ENCODE measurements at regions not wholly inside any gene's neighbourhood (a gene's known extent, or its start where the extent isn't known, plus 50 kb on each side); places are given as distances from the start of the nearest gene placed in this dataset.
"Not testable (repeated sequence)": the region's sequence is repeated elsewhere in the genome, so short reads cannot be mapped to it uniquely, and the experiment has no call there.

DNA sequence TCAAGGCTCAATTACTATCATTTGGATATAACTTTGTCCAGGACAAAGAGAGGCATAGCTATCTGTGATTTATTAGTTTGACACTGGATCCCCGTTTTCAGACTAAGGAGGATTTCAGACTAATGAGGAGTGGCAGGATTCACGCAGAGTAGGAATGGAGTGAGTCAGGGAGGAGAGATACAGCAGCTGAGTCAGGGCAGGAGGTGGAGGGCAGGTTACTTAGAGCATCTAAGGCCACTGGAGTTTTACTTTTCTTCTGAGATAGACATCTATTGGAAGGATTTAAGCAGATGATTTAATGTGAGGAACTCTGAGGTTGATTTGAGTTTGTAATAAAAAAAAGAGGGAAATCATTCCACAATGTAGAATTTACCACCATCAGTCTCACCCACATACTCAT is 110.6 kb downstream of the RPIA start:
- H3K4me3 ChIP-seq (ENCODE audit: low read length); H3K9me3 ChIP-seq (ENCODE audit: control insufficient read depth, insufficient read depth, low read length); H3K4me1 ChIP-seq (ENCODE audit: control insufficient read depth, low read length); H3K9me2 ChIP-seq (replicated peaks; ENCODE audit: control insufficient read depth, low read length); H4K20me1 ChIP-seq (ENCODE audit: control insufficient read depth, insufficient read depth, low read depth, low read length); H3K79me2 ChIP-seq (ENCODE audit: control insufficient read depth, low read length); H3K36me3 ChIP-seq (ENCODE audit: control insufficient read depth, low read length); H3F3A ChIP-seq (ENCODE audit: control insufficient read depth, insufficient read depth); H3K27ac ChIP-seq (ENCODE audit: low read depth, low read length); H3K27me3 ChIP-seq (ENCODE audit: control insufficient read depth, low read length); H3K4me2 ChIP-seq (ENCODE audit: low read length): not testable (repeated sequence)

DNA sequence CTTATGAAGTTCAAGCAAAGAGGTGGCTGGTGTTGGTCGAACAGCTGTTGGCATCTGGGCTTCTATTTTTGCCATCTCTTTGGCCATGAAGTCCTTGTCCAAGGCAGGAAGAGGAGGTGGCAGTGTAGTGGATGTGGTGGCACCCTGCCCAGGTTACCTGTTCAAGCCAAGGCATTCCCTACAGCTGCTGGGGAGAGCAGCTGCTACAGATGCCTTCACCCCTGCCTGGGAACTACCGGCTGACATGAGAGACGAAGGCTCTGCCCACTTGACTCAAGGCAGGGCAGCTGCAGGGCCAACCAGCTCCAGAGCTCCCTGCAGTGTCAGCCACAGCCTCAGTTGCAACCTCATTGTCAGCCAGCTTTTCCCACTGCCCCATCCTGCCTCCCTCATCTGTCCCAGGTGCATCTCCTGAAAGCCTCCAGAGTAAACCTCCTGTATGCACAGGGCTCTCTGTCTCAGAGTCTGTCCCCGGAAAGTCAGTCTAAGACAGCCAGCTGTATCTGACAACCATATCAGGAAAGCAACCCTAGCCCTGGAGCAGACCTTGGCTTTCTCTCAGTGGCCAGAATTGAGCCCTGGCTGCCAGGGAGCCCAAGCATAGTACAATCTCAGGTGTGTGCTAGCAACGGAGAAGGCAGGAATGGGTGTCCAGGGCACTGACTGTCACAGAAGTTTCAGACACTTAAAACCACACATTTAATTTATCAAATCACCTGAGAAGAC is 115.9 kb downstream of the RPIA start:
- Histone ChIP-seq H3K4me2 (ENCODE audit: low read length) (no peak overlapping the region), H3K27ac (ENCODE audit: low read depth, low read length) (no peak overlapping the region), H3K4me1 (ENCODE audit: control insufficient read depth, low read length) (peaks cover 4% of the 10 kb centered on the region; the same call in 1 of the 2 replicates), H3K4me3 (ENCODE audit: low read length) (no peak overlapping the region), H3K79me2 (ENCODE audit: control insufficient read depth, low read length) (no peaks in the 10 kb centered on the region), H3K9me3 (ENCODE audit: control insufficient read depth, insufficient read depth, low read length) (no peaks in the 10 kb centered on the region), H3K36me3 (ENCODE audit: control insufficient read depth, low read length) (peaks cover 7% of the 10 kb centered on the region; the same call in 1 of the 2 replicates), H3F3A (ENCODE audit: control insufficient read depth, insufficient read depth) (no peaks in the 10 kb centered on the region), H3K27me3 (ENCODE audit: control insufficient read depth, low read length) (no peaks in the 10 kb centered on the region), H4K20me1 (ENCODE audit: control insufficient read depth, insufficient read depth, low read depth, low read length) (no peaks in the 10 kb centered on the region), H3K9me2 (replicated peaks; ENCODE audit: control insufficient read depth, low read length) (no peaks in the 10 kb centered on the region)
- TF ChIP-seq EZH2phosphoT487 (IDR thresholded peaks at IDR 0.05; ENCODE audit: borderline replicate concordance, low read length), result no peak
- TF ChIP-seq, protein P1, sequence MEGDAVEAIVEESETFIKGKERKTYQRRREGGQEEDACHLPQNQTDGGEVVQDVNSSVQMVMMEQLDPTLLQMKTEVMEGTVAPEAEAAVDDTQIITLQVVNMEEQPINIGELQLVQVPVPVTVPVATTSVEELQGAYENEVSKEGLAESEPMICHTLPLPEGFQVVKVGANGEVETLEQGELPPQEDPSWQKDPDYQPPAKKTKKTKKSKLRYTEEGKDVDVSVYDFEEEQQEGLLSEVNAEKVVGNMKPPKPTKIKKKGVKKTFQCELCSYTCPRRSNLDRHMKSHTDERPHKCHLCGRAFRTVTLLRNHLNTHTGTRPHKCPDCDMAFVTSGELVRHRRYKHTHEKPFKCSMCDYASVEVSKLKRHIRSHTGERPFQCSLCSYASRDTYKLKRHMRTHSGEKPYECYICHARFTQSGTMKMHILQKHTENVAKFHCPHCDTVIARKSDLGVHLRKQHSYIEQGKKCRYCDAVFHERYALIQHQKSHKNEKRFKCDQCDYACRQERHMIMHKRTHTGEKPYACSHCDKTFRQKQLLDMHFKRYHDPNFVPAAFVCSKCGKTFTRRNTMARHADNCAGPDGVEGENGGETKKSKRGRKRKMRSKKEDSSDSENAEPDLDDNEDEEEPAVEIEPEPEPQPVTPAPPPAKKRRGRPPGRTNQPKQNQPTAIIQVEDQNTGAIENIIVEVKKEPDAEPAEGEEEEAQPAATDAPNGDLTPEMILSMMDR (IDR thresholded peaks at IDR 0.05; ENCODE audit: low read depth, low read length, poor library complexity, severe bottlenecking), result no peak

DNA sequence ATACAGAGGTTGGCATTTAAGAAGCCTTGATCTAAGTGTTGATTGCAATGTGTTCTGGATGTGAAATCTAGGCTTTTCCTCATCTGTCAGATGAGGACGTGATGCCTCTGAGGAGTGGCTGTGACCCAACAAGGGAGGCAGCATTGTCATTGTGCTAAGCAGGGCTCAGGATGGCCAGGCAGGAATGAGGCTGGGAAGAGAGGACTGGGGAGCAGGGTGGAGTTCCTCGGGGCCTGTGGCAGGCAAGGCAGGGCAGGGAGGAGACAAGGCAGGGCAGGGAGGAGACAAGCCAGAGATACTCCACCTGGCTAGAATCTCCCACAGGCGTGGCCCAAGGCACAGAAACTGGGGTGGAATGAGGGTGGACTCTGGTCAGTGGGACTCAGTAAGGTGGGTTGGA is 116.6 kb downstream of the RPIA start:
- H3F3A ChIP-seq (ENCODE audit: control insufficient read depth, insufficient read depth), result no peaks in the 10 kb centered on the region
- no peaks in the 10 kb centered on the region for H3K9me2 ChIP-seq (replicated peaks; ENCODE audit: control insufficient read depth, low read length)
- H3K27ac ChIP-seq (ENCODE audit: low read depth, low read length), result no peak overlapping the region
- H3K4me3 ChIP-seq (ENCODE audit: low read length), result no peak overlapping the region
- H3K36me3 ChIP-seq (ENCODE audit: control insufficient read depth, low read length), result peaks cover 14% of the 10 kb centered on the region
- H3K79me2 ChIP-seq (ENCODE audit: control insufficient read depth, low read length), result no peaks in the 10 kb centered on the region
- TF ChIP-seq, protein P1 (IDR thresholded peaks at IDR 0.05; ENCODE audit: low read depth, low read length, poor library complexity, severe bottlenecking), result no peak
- TF ChIP-seq EZH2phosphoT487 (IDR thresholded peaks at IDR 0.05; ENCODE audit: borderline replicate concordance, low read length), result no peak
- H3K27me3 ChIP-seq (ENCODE audit: control insufficient read depth, low read length), result no peaks in the 10 kb centered on the region
- H4K20me1 ChIP-seq (ENCODE audit: control insufficient read depth, insufficient read depth, low read depth, low read length), result no peaks in the 10 kb centered on the region
- H3K4me1 ChIP-seq (ENCODE audit: control insufficient read depth, low read length), result peaks cover 4% of the 10 kb centered on the region; the same call in 1 of the 2 replicates
- H3K9me3 ChIP-seq (ENCODE audit: control insufficient read depth, insufficient read depth, low read length), result no peaks in the 10 kb centered on the region
- no peak overlapping the region for H3K4me2 ChIP-seq (ENCODE audit: low read length)

DNA sequence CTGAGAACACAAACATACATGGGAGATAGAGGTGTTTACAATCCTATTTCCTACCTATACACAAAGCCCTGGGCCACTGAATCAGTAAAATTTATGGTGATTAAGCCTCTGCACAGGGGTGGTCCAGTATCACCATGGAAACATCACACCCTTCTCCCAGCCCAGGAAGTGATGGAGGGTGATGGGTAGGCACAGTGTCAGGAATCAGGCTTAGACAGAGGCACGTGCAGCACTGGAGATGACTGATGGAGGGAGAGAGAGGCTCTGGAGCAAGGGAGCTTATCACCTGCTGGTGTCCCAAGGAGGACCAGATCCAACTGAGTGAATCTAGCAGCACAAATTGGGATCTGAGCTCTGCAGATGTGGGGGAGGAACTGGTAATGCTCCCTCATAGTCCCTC is 117.2 kb downstream of the RPIA start:
- H3K79me2 ChIP-seq (ENCODE audit: control insufficient read depth, low read length), result no peaks in the 10 kb centered on the region
- no peak overlapping the region for H3K4me3 ChIP-seq (ENCODE audit: low read length)
- peaks cover 19% of the 10 kb centered on the region for H3K36me3 ChIP-seq (ENCODE audit: control insufficient read depth, low read length)
- TF ChIP-seq, protein P1 (IDR thresholded peaks at IDR 0.05; ENCODE audit: low read depth, low read length, poor library complexity, severe bottlenecking), result no peak
- no peak for TF ChIP-seq EZH2phosphoT487 (IDR thresholded peaks at IDR 0.05; ENCODE audit: borderline replicate concordance, low read length)
- no peaks in the 10 kb centered on the region for H3F3A ChIP-seq (ENCODE audit: control insufficient read depth, insufficient read depth)
- H3K27ac ChIP-seq (ENCODE audit: low read depth, low read length), result no peak overlapping the region
- no peaks in the 10 kb centered on the region for H4K20me1 ChIP-seq (ENCODE audit: control insufficient read depth, insufficient read depth, low read depth, low read length)
- H3K9me3 ChIP-seq (ENCODE audit: control insufficient read depth, insufficient read depth, low read length), result no peaks in the 10 kb centered on the region
- no peaks in the 10 kb centered on the region for H3K27me3 ChIP-seq (ENCODE audit: control insufficient read depth, low read length)
- no peaks in the 10 kb centered on the region for H3K9me2 ChIP-seq (replicated peaks; ENCODE audit: control insufficient read depth, low read length)
- no peak overlapping the region for H3K4me2 ChIP-seq (ENCODE audit: low read length)
- H3K4me1 ChIP-seq (ENCODE audit: control insufficient read depth, low read length), result peaks cover 4% of the 10 kb centered on the region; the same call in 1 of the 2 replicates

Measured in DOHH2 (cell line).